Suprapubic skin (tissue), 4 donors: ENCODE measurements at regions not wholly inside any gene's neighbourhood (a gene's known extent, or its start where the extent isn't known, plus 50 kb on each side); places are given as distances from the start of the nearest gene placed in this dataset.

Experiments
- DNase-seq, 2 donors: peaks; one replicate each; pipeline ENCODE4 v3.0.0-alpha.2; 2019; ENCODE audit warnings: low spot score in 2 of 2
- H3K27ac ChIP-seq: fragments of 200-600 bp; sonication (generic); one replicate; pipeline ENCODE4 v1.5.1; 2019
- H3K27me3 ChIP-seq: fragments of 200-600 bp; sonication (generic); one replicate; pipeline ENCODE4 v1.5.1; 2019
- H3K36me3 ChIP-seq: fragments of 200-600 bp; sonication (generic); one replicate; pipeline ENCODE4 v1.5.1; 2019
- H3K4me1 ChIP-seq: fragments of 200-600 bp; sonication (generic); one replicate; pipeline ENCODE4 v1.5.1; 2019
- H3K4me3 ChIP-seq: fragments of 200-600 bp; sonication (generic); one replicate; pipeline ENCODE4 v1.5.1; 2019; ENCODE audit warnings: mild to moderate bottlenecking
- H3K9me3 ChIP-seq: fragments of 200-600 bp; sonication (generic); one replicate; pipeline ENCODE4 v1.5.1; 2019
- EP300 ChIP-seq: sonication (generic); formaldehyde crosslinking; IDR thresholded peaks from one replicate; pipeline ENCODE4 v1.6.1; 2017; ENCODE audit warnings: antibody characterized with exemption
- POLR2A ChIP-seq, 2 donors: fragments of 450-650 bp; IDR thresholded peaks; one replicate each; pipeline ENCODE4 v1.6.1; 2017; ENCODE audit warnings: antibody characterized with exemption in 2 of 2, mild to moderate bottlenecking in 2 of 2, moderate library complexity in 2 of 2
- POLR2AphosphoS5 ChIP-seq, 3 donors: sonication (generic); formaldehyde crosslinking; IDR thresholded peaks; one replicate each; pipeline ENCODE4 v1.6.1; 2017; ENCODE audit warnings: antibody characterized with exemption in 3 of 3
- WGBS: methylation state at CpG from one replicate; pipeline ENCODE4 v1.1.5; 2018; 5-methylcytosine and 5-hydroxymethylcytosine counted together
- TF ChIP-seq, protein P1 (sequence below), 2 donors: fragments of 200-600 bp in 1 of 2; fragments of 450-650 bp in 1 of 2; sonication (generic) in 1 of 2; IDR thresholded peaks; one replicate each; pipeline ENCODE4 v1.5.1; 2016 to 2019; ENCODE audit warnings: antibody characterized with exemption in 2 of 2, mild to moderate bottlenecking in 1 of 2, moderate library complexity in 1 of 2

DNA sequence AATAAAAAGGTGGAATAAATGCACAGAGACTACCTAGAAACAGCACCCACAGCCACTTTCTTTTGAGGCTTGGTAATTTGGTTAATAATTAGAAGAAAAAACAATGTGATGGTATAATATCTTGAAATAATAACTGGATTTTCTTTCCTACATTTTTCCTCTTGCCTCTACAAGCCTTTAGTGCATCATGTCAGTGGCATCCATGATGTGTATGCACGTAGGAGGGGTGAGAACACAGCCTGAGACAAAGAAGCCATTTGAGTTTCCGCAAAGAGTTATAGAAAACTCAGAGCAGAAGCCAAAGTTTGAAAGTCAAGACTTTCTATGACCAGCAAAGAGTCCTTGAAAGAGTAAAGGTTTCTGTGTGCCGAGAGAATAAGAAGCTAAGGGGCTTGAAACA is 461.3 kb downstream of the BCOR start:
- 68% methylated on average over 3 of the region's 3 CpGs for WGBS

DNA sequence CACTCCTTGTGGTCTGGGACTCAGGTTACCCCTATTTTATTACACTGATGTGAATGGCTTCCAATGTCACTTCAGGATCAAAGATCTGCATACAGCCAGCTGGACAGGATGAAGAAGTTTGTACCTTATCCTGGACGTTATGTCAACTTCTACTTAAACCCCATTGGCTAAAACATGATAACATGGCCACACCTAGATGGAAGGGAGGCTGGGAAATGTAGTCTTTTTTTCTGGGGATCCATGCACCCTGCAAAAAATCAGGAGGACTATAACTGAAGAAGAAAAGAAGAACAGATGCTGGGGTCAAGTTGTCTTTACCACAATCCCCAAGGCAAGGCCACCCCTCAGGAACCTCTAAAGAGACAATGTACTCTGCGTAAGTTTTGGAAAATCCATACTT is 459.2 kb downstream of the BCOR start:
- WGBS: 63% methylated on average over 2 of the region's 2 CpGs
- no peak for TF ChIP-seq POLR2A (IDR thresholded peaks at IDR 0.05)
- TF ChIP-seq POLR2AphosphoS5 (IDR thresholded peaks at IDR 0.05): no peak
- TF ChIP-seq EP300: no peak
- TF ChIP-seq, protein P1, sequence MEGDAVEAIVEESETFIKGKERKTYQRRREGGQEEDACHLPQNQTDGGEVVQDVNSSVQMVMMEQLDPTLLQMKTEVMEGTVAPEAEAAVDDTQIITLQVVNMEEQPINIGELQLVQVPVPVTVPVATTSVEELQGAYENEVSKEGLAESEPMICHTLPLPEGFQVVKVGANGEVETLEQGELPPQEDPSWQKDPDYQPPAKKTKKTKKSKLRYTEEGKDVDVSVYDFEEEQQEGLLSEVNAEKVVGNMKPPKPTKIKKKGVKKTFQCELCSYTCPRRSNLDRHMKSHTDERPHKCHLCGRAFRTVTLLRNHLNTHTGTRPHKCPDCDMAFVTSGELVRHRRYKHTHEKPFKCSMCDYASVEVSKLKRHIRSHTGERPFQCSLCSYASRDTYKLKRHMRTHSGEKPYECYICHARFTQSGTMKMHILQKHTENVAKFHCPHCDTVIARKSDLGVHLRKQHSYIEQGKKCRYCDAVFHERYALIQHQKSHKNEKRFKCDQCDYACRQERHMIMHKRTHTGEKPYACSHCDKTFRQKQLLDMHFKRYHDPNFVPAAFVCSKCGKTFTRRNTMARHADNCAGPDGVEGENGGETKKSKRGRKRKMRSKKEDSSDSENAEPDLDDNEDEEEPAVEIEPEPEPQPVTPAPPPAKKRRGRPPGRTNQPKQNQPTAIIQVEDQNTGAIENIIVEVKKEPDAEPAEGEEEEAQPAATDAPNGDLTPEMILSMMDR (IDR thresholded peaks at IDR 0.05): no peak

More for the DNA sequence above, 461.3 kb downstream of the BCOR start:
- no peak overlapping the region for H3K4me3 ChIP-seq
- no peaks in the 10 kb centered on the region for H3K9me3 ChIP-seq
- no peaks in the 10 kb centered on the region for H3K27me3 ChIP-seq
- no peak overlapping the region for H3K27ac ChIP-seq
- H3K4me1 ChIP-seq: peaks cover 3% of the 10 kb centered on the region
- DNase-seq: no peak
- no peaks in the 10 kb centered on the region for H3K36me3 ChIP-seq
- TF ChIP-seq EP300 (no peak), POLR2A (IDR thresholded peaks at IDR 0.05) (no peak), POLR2AphosphoS5 (IDR thresholded peaks at IDR 0.05) (no peak)
- TF ChIP-seq, protein P1 (IDR thresholded peaks at IDR 0.05): no peak

DNA sequence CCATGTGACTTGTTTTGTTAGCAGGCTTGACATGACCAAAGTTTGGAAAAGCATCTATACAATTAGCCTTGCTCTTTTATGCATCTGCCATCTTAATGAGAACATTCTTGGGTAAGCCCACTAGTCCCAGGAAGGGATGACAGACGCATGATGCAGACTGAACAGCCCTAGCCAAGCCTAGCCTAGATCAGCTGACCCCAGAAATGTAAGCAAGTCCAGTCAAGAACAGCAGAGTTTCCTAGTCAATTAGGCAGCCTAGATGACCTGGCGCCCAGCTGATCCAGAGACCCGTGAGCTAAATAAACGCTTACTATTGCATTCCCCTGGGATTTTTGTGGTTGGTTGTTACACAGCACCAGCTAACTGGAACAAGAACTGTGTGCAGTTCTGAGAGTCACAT is 457.9 kb downstream of the BCOR start:
- Histone ChIP-seq H3K4me3 (no peak overlapping the region), H3K27ac (no peak overlapping the region), H3K9me3 (no peaks in the 10 kb centered on the region), H3K27me3 (no peaks in the 10 kb centered on the region), H3K36me3 (no peaks in the 10 kb centered on the region), H3K4me1 (no peaks in the 10 kb centered on the region)
- TF ChIP-seq POLR2AphosphoS5 (IDR thresholded peaks at IDR 0.05): no peak
- TF ChIP-seq, protein P1 (IDR thresholded peaks at IDR 0.05): no peak
- no peak for TF ChIP-seq EP300
- TF ChIP-seq POLR2A (IDR thresholded peaks at IDR 0.05): no peak
- no peak for DNase-seq
- 91% methylated on average over 3 of the region's 4 CpGs for WGBS

More for the DNA sequence above, 459.2 kb downstream of the BCOR start:
- Histone ChIP-seq H3K4me1 (no peaks in the 10 kb centered on the region), H3K36me3 (no peaks in the 10 kb centered on the region), H3K4me3 (no peak overlapping the region), H3K9me3 (no peaks in the 10 kb centered on the region), H3K27me3 (no peaks in the 10 kb centered on the region), H3K27ac (no peak overlapping the region)
- DNase-seq: no peak

DNA sequence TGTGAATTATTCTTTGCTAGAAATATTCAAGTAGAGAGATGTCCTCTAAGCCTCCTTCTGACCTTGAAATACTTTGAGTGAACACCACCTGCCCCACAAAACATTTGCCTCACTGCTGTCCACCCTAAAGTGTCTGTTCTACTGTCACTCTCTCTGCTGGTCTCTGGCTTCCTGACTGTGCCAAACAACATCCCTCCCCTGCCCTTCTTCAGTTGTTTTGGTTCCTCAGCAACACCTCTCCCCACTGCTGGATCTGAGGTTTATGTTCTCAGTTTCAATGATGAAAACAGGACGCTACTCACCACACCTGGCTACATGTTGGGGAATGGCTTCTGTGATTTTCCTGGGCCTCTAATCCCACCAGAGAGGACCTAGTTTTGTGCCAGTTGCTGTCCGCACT is 456.9 kb downstream of the BCOR start:
- no peak for TF ChIP-seq EP300
- TF ChIP-seq POLR2A (IDR thresholded peaks at IDR 0.05): no peak
- TF ChIP-seq POLR2AphosphoS5 (IDR thresholded peaks at IDR 0.05): no peak
- TF ChIP-seq, protein P1 (IDR thresholded peaks at IDR 0.05): no peak
- Histone ChIP-seq H3K27me3 (no peaks in the 10 kb centered on the region), H3K4me3 (no peak overlapping the region), H3K27ac (no peak overlapping the region), H3K4me1 (no peaks in the 10 kb centered on the region), H3K36me3 (no peaks in the 10 kb centered on the region), H3K9me3 (no peaks in the 10 kb centered on the region)
- 91% methylated on average over 2 of the region's 2 CpGs for whole genome bisulfite sequencing
- DNase-seq: no peak

DNA sequence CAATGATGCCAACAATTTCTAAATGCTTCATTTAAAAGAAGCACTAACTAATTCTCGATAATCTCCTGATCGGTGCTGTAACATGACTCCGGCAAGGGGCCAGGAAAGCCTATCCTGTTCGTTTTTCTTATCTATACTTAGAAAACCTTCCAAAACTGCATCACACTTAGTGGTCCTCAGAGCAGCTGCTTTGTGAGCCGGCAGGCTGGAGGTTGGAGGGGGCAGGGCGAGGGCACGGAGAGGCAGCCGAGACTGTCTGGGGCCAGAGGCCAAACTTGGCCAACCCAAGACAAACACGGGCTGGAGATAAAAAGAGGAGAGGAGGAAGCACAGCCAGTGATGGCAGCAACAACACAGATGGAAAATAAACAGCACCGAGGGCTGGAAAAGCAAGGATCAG is 455.7 kb downstream of the BCOR start:
- no peaks in the 10 kb centered on the region for H3K9me3 ChIP-seq

More for the DNA sequence above, 455.7 kb downstream of the BCOR start:
- H3K27me3 ChIP-seq: no peaks in the 10 kb centered on the region
- 45% methylated on average over 10 of the region's 10 CpGs for WGBS
- DNase-seq: no peak
- TF ChIP-seq POLR2A (IDR thresholded peaks at IDR 0.05) (no peak), EP300 (no peak), POLR2AphosphoS5 (IDR thresholded peaks at IDR 0.05) (no peak)
- TF ChIP-seq, protein P1 (IDR thresholded peaks at IDR 0.05): no peak
- no peaks in the 10 kb centered on the region for H3K4me1 ChIP-seq
- H3K4me3 ChIP-seq: no peak overlapping the region
- no peaks in the 10 kb centered on the region for H3K36me3 ChIP-seq
- H3K27ac ChIP-seq: no peak overlapping the region
